ENCODE measurements at regions not wholly inside any gene's neighbourhood (a gene's known extent, or its start where the extent isn't known, plus 50 kb on each side); places are given as distances from the start of the nearest gene placed in this dataset.

- DNase-seq, result no peak
- H3K4me1 Mint-ChIP-seq, result no peaks in the 10 kb centered on the region
- H3K36me3 Mint-ChIP-seq (ENCODE audit: low read depth), result no peaks in the 10 kb centered on the region
- no peak for TF ChIP-seq CTCF (IDR thresholded peaks at IDR 0.05)
- H3K4me3 Mint-ChIP-seq, result no peak overlapping the region
- no peaks in the 10 kb centered on the region for H3K9me3 Mint-ChIP-seq
- H3K27ac Mint-ChIP-seq, result no peak overlapping the region
- H3K27me3 Mint-ChIP-seq (ENCODE audit: low read depth, poor library complexity), result no peaks in the 10 kb centered on the region
Measured at GRCh38 chr3:187536185-187536584, 134.0 kb downstream of the SST start.

- TF ChIP-seq CTCF (IDR thresholded peaks at IDR 0.05), result no peak
- Mint-ChIP-seq H3K4me1 (no peaks in the 10 kb centered on the region), H3K4me3 (no peak overlapping the region), H3K36me3 (ENCODE audit: low read depth) (no peaks in the 10 kb centered on the region), H3K27me3 (ENCODE audit: low read depth, poor library complexity) (peaks cover 4% of the 10 kb centered on the region), H3K9me3 (no peaks in the 10 kb centered on the region), H3K27ac (no peak overlapping the region)
- DNase-seq, result no peak
Measured at GRCh38 chr3:187533797-187534196, 136.4 kb downstream of the SST start.

GRCh38 chr3:187531831-187532230 is 138.4 kb downstream of the SST start:
- H3K36me3 Mint-ChIP-seq (ENCODE audit: low read depth), result no peaks in the 10 kb centered on the region
- H3K4me3 Mint-ChIP-seq, result no peak overlapping the region
- DNase-seq, result no peak
- no peaks in the 10 kb centered on the region for H3K9me3 Mint-ChIP-seq
- H3K27me3 Mint-ChIP-seq (ENCODE audit: low read depth, poor library complexity), result peaks cover 4% of the 10 kb centered on the region
- H3K27ac Mint-ChIP-seq, result no peak overlapping the region
- peaks cover 8% of the 10 kb centered on the region for H3K4me1 Mint-ChIP-seq
- TF ChIP-seq CTCF (IDR thresholded peaks at IDR 0.05), result no peak

GRCh38 chr3:187522890-187523289 is 147.3 kb downstream of the SST start:
- no peak overlapping the region for H3K27ac Mint-ChIP-seq
- no peak overlapping the region for H3K4me3 Mint-ChIP-seq
- no peaks in the 10 kb centered on the region for H3K27me3 Mint-ChIP-seq (ENCODE audit: low read depth, poor library complexity)
- no peak for TF ChIP-seq CTCF (IDR thresholded peaks at IDR 0.05)
- no peak for DNase-seq
- no peaks in the 10 kb centered on the region for H3K36me3 Mint-ChIP-seq (ENCODE audit: low read depth)
- H3K4me1 Mint-ChIP-seq, result peaks cover 23% of the 10 kb centered on the region
- H3K9me3 Mint-ChIP-seq, result no peaks in the 10 kb centered on the region

- H3K27ac Mint-ChIP-seq, result no peak overlapping the region
- no peaks in the 10 kb centered on the region for H3K9me3 Mint-ChIP-seq
- H3K4me3 Mint-ChIP-seq, result no peak overlapping the region
- no peak for TF ChIP-seq CTCF (IDR thresholded peaks at IDR 0.05)
- no peaks in the 10 kb centered on the region for H3K27me3 Mint-ChIP-seq (ENCODE audit: low read depth, poor library complexity)
- DNase-seq, result no peak
- peaks cover 17% of the 10 kb centered on the region for H3K4me1 Mint-ChIP-seq
- H3K36me3 Mint-ChIP-seq (ENCODE audit: low read depth), result no peaks in the 10 kb centered on the region
Measured at GRCh38 chr3:187522293-187522692, 147.9 kb downstream of the SST start.

GRCh38 chr3:187521546-187521945 is 148.6 kb downstream of the SST start:
- H3K4me1 Mint-ChIP-seq, result peaks cover 15% of the 10 kb centered on the region
- no peak overlapping the region for H3K27ac Mint-ChIP-seq
- H3K36me3 Mint-ChIP-seq (ENCODE audit: low read depth), result no peaks in the 10 kb centered on the region
- no peak for TF ChIP-seq CTCF (IDR thresholded peaks at IDR 0.05)
- no peaks in the 10 kb centered on the region for H3K27me3 Mint-ChIP-seq (ENCODE audit: low read depth, poor library complexity)
- DNase-seq, result no peak
- no peak overlapping the region for H3K4me3 Mint-ChIP-seq
- no peaks in the 10 kb centered on the region for H3K9me3 Mint-ChIP-seq
